ENCODE measurements at regions not wholly inside any gene's neighbourhood (a gene's known extent, or its start where the extent isn't known, plus 50 kb on each side); places are given as distances from the start of the nearest gene placed in this dataset.

DNA sequence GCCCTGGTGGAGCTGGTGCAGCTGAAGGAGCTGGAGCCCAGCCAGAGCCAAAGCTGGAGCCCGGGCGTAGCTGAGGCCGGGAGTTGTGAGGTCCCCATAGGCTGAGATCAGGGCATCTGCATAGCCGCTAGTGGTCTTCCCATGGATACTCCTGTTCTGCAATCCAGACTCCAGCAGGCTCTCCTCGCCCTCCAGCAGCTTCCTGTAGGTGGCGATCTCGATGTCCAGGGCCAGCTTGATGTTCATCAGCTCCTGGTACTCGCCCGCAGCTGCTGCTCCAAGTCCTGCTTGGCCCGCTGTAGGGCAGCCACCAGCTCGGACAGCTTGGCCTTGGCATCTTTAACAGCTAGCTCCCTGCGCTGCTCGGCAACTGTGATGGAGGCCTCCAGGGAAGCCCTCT, 966.1 kb downstream of the FSCB start:
- intact Hi-C loops (cut with DNase I) = no loop called here
- H3K9me3 ChIP-seq = no peaks in the 10 kb centered on the region
- no peak for TF ChIP-seq POLR2A (IDR thresholded peaks at IDR 0.05)
- TF ChIP-seq, protein P1, sequence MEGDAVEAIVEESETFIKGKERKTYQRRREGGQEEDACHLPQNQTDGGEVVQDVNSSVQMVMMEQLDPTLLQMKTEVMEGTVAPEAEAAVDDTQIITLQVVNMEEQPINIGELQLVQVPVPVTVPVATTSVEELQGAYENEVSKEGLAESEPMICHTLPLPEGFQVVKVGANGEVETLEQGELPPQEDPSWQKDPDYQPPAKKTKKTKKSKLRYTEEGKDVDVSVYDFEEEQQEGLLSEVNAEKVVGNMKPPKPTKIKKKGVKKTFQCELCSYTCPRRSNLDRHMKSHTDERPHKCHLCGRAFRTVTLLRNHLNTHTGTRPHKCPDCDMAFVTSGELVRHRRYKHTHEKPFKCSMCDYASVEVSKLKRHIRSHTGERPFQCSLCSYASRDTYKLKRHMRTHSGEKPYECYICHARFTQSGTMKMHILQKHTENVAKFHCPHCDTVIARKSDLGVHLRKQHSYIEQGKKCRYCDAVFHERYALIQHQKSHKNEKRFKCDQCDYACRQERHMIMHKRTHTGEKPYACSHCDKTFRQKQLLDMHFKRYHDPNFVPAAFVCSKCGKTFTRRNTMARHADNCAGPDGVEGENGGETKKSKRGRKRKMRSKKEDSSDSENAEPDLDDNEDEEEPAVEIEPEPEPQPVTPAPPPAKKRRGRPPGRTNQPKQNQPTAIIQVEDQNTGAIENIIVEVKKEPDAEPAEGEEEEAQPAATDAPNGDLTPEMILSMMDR (IDR thresholded peaks at IDR 0.05) = no peak
- ATAC-seq (no peak), DNase-seq (peak in 1 of 5 donors; percentile 33)
- H3K4me1 ChIP-seq = no peaks in the 10 kb centered on the region
- WGBS, 4 donors = 87 to 93% (median 90%) methylated on average over 12 to 13 of the region's 13 CpGs
- H3K4me3 ChIP-seq = no peak overlapping the region
- no peak overlapping the region for H3K27ac ChIP-seq
- H3K36me3 ChIP-seq = no peaks in the 10 kb centered on the region
- H3K27me3 ChIP-seq = no peaks in the 10 kb centered on the region

DNA sequence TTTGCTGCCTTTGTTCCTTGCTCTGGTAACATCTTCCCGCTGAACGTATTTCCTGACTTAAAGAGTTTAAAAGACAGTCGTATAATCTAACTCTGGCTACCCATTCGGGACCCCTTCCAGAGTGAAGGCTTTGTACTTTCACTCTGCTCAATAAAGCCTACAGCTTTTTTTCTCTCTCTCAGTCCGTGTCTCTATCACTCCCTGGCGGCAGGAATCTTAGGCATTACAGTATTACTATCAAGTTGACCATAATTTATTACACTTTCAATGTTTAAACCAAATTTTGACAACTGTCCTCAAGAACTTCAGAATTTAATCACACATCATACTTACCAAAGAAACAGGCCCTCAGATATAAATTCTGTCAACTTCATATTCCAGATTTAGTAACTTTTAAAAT, 967.9 kb downstream of the FSCB start:
- Histone ChIP-seq H3K27ac (no peak overlapping the region), H3K9me3 (no peaks in the 10 kb centered on the region), H3K36me3 (no peaks in the 10 kb centered on the region), H3K27me3 (no peaks in the 10 kb centered on the region), H3K4me3 (peak overlapping the region in 5 of 12 donors; percentile 1 to 33 (median 12)), H3K4me1 (no peaks in the 10 kb centered on the region)
- DNase-seq (no peak), ATAC-seq (no peak)
- intact Hi-C loops (cut with DNase I) = no loop called here
- TF ChIP-seq POLR2A (IDR thresholded peaks at IDR 0.05) = no peak
- TF ChIP-seq, protein P1 (IDR thresholded peaks at IDR 0.05) = peak in 9 of 12 donors; percentile 12 to 58 (median 29)
- WGBS, 4 donors = 21 to 34% (median 28%) methylated on average over 6 of the region's 6 CpGs

DNA sequence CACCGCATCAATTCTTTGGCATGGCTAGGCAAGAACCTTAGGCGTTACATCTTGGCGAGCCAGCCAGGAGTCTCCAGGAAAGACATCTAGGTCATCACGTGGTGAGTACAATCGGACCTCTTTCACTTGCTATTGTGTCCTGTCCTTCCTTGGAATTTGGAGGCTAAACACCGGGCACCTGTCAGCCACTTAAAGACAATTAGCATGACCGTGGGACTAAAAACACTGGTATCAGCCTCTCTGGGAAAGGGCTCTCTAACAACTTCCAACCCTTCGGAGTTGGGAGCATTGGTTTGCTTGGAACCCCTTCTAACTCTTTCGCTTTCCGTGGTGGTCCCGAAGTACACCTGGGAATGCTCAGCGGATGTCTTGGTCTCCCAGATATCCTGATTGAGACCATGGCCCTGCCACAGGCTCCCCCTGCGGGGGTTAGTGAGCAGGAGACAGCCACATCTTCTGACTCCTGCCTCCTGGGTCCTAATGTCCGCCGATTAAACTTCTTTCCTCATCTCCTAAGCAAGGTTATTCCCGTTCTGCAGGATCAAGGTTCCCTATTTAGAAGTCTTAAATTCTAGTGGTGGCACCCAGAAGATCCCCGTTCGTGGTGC, 971.7 kb downstream of the FSCB start:
- no peak for ATAC-seq
- TF ChIP-seq, protein P1 (IDR thresholded peaks at IDR 0.05) = no peak
- TF ChIP-seq POLR2A (IDR thresholded peaks at IDR 0.05) = no peak
- WGBS, 4 donors = 87 to 90% (median 88%) methylated on average over 18 of the region's 18 CpGs
- no peaks in the 10 kb centered on the region for H3K27me3 ChIP-seq
- H3K36me3 ChIP-seq = no peaks in the 10 kb centered on the region
- no peak for DNase-seq
- no peak overlapping the region for H3K4me3 ChIP-seq
- no peak overlapping the region for H3K27ac ChIP-seq
- H3K4me1 ChIP-seq = no peaks in the 10 kb centered on the region
- intact Hi-C loops (cut with DNase I) = no loop called here
- H3K9me3 ChIP-seq = peaks cover 0 to 5% (median 0%) of the 10 kb centered on the region in 12 donors

DNA sequence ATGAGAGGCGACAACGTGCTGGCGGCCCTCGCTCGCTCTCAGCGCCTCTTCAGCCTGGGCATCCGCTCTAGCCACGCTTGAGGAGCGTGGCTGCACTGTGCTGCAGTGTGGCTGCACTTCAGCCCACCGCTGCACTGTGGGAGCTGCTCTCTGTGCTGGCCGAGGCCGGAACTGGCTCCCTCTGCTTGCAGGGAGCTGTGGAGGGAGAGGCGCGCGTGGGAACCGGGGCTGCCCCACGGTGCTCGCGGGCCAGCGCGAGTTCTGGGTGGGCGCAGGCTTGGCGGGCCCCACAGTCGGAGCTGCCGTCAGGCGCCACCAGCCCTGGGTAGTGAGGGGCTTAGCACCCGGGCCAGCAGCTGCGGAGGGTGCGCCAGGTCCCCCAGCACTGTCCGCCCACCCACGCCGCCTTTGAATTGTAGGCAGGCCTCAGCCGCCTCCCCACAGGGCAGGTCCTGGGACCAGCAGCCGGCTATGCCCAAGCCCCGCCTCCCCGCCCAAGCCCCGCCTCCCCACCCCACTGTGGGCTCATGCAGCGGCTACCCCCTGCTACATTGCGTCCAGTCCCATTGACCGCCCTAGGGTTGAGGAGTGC, 974.2 kb downstream of the FSCB start:
- WGBS, 4 donors = 82 to 97% (median 93%) methylated on average over 21 to 40 of the region's 40 CpGs
- peak in 1 of 5 donors; percentile 44 for DNase-seq
- Histone ChIP-seq H3K4me1 (no peaks in the 10 kb centered on the region), H3K27ac (no peak overlapping the region), H3K4me3 (no peak overlapping the region), H3K27me3 (no peaks in the 10 kb centered on the region), H3K36me3 (no peaks in the 10 kb centered on the region), H3K9me3 (peaks cover 0 to 5% (median 0%) of the 10 kb centered on the region in 12 donors)
- peak in 1 of 4 donors; percentile 38 for ATAC-seq
- intact Hi-C loops (cut with DNase I) = no loop called here
- no peak for TF ChIP-seq POLR2A (IDR thresholded peaks at IDR 0.05)
- TF ChIP-seq, protein P1 (IDR thresholded peaks at IDR 0.05) = no peak
